OCI-LY1 (cell line): ENCODE measurements at regions not wholly inside any gene's neighbourhood (a gene's known extent, or its start where the extent isn't known, plus 50 kb on each side); places are given as distances from the start of the nearest gene placed in this dataset.

Experiments
- H2AFZ ChIP-seq: fragments of 200-600 bp; sonication (generic), shearing (Covaris generic); 2 replicates; pipeline ENCODE4 v1.6.0; 2014; ENCODE audit warnings: antibody characterized with exemption, mild to moderate bottlenecking, low read length
- H3F3A ChIP-seq: fragments of 200-600 bp; sonication (generic), shearing (Covaris generic); 2 replicates; pipeline ENCODE4 v1.6.0; 2014; ENCODE audit warnings: mild to moderate bottlenecking, antibody characterized with exemption, low read length, moderate library complexity; ENCODE audit not compliant: insufficient read depth
- H3K27ac ChIP-seq: fragments of 200-600 bp; sonication (generic); 2 replicates; pipeline ENCODE4 v1.5.1; 2014; ENCODE audit warnings: low read length, mixed run types, mild to moderate bottlenecking, low read depth; ENCODE audit not compliant: poor library complexity, severe bottlenecking
- H3K27me3 ChIP-seq: fragments of 200-600 bp; sonication (generic); 2 replicates; pipeline ENCODE4 v1.6.0; 2014; ENCODE audit warnings: antibody characterized with exemption, mild to moderate bottlenecking, low read length, moderate library complexity; ENCODE audit not compliant: insufficient read depth
- H3K36me3 ChIP-seq: fragments of 200-600 bp; sonication (generic); 2 replicates; pipeline ENCODE4 v1.6.1; 2014; ENCODE audit warnings: mild to moderate bottlenecking, antibody characterized with exemption, low read length, moderate library complexity, mixed read lengths; ENCODE audit not compliant: insufficient read depth
- H3K4me1 ChIP-seq: fragments of 200-600 bp; sonication (generic); 2 replicates; pipeline ENCODE4 v1.5.1; 2014; ENCODE audit warnings: mild to moderate bottlenecking, low read length, moderate library complexity; ENCODE audit not compliant: insufficient read depth, severe bottlenecking
- H3K4me2 ChIP-seq: fragments of 200-600 bp; sonication (generic), shearing (Covaris generic); 2 replicates; pipeline ENCODE4 v1.6.1; 2014; ENCODE audit warnings: low read length
- H3K4me3 ChIP-seq: fragments of 200-600 bp; sonication (generic); 2 replicates; pipeline ENCODE4 v1.5.1; 2014; ENCODE audit warnings: low read length, low read depth, mild to moderate bottlenecking, mixed read lengths; ENCODE audit not compliant: poor library complexity, severe bottlenecking
- H3K79me2 ChIP-seq: fragments of 200-600 bp; shearing (Covaris generic); 2 replicates; pipeline ENCODE4 v1.6.1; 2016; ENCODE audit warnings: mixed run types, low read length, mixed read lengths; ENCODE audit not compliant: insufficient read depth
- H3K9ac ChIP-seq: fragments of 200-600 bp; sonication (generic), shearing (Covaris generic); 2 replicates; pipeline ENCODE4 v1.6.1; 2014; ENCODE audit warnings: mild to moderate bottlenecking, low read length, mixed read lengths
- H3K9me2 ChIP-seq: fragments of 200-600 bp; sonication (generic), shearing (Covaris generic); 2 replicates; pipeline ENCODE4 v1.6.1; 2014; ENCODE audit warnings: low read depth, mild to moderate bottlenecking, low read length, mixed read lengths
- H3K9me3 ChIP-seq: fragments of 200-600 bp; shearing (Covaris generic); 2 replicates; pipeline ENCODE4 v1.6.1; 2014; ENCODE audit warnings: low read length, mixed read lengths
- H4K20me1 ChIP-seq: fragments of 200-600 bp; sonication (generic), shearing (Covaris generic); 2 replicates; pipeline ENCODE4 v1.6.0; 2016; ENCODE audit warnings: mild to moderate bottlenecking, low read length; ENCODE audit not compliant: insufficient read depth
- CTCF ChIP-seq: fragments of 200-600 bp; sonication (generic), shearing (Covaris generic); IDR thresholded peaks from 2 replicates; pipeline ENCODE4 v1.5.1; 2017; ENCODE audit warnings: mild to moderate bottlenecking, antibody characterized with exemption, low read length, moderate library complexity, mixed read lengths
- EZH2 ChIP-seq: fragments of 200-600 bp; sonication (generic), shearing (Covaris generic); IDR thresholded peaks from 2 replicates; pipeline ENCODE4 v1.8.0; 2017; ENCODE audit warnings: borderline replicate concordance, mixed run types, mild to moderate bottlenecking, antibody characterized with exemption, low read length, moderate library complexity, mixed read lengths

DNA sequence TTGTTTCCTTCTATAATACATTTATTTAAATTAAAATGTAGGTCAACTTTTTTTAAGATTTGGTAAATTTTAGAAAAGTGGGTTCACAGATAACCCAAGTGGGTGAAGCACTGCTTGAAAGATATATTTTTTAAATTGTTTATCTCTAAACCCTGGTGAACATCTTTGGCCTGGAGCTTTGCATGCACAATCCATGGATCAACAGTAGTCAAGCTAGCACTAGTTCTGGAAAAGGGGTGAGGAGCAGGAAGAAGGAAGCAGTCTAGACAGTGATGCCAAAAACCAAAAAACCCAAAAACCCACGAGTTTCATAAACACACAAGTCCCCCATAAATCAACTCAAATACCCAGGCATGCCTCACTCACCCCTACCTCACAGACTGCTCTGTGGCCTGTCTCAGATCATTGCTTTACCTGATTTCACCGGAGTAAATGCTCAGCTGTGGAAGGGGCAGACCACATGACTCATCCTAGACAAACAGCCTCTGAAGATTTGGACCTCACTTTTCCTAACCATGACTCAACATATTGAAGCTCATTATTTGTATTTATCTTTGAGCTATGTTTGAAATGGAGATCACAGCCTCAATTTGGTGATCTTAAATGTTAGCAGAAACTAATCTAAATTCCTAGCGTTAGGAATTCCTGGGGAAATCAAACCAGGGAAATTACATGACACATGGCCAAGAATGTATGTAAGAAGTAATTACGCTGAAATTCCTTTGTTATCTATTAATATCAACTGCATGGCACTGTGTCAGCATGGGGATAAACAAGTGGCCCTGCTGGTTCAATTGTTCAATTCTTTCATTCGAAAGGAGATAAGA is 149.6 kb downstream of the ZNF608 start:
- Histone ChIP-seq H4K20me1 (no peaks in the 10 kb centered on the region), H3K9me2 (no peaks in the 10 kb centered on the region), H3K36me3 (no peaks in the 10 kb centered on the region), H3K4me1 (peaks cover 48% of the 10 kb centered on the region), H3K79me2 (no peaks in the 10 kb centered on the region), H3K9ac (no peak overlapping the region), H3K4me3 (no peak overlapping the region), H3K27ac (no peak overlapping the region), H2AFZ (no peak overlapping the region), H3K27me3 (no peaks in the 10 kb centered on the region), H3K4me2 (no peak overlapping the region), H3F3A (no peaks in the 10 kb centered on the region), H3K9me3 (no peaks in the 10 kb centered on the region)
- TF ChIP-seq CTCF = no peak

DNA sequence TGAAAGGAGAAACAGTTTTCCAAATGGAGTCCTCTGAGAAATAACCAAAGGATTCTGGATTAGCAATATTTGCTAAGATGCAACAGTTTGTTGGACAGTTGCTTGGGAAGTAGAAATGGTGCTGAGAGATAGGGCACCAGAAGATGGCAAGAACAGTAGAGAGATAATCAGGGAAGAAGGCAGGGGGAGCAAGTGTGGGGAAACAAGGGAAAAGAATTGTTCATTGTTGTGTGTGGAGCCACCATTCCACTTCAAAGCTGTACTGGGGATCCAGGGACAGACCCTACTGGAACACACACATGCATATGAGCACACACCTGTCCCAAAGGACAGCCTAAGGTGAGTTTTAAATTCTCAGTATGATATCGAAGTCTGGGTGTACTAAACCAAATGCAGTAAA is 152.5 kb downstream of the ZNF608 start:
- Histone ChIP-seq H3K27me3 (no peaks in the 10 kb centered on the region), H3K4me2 (no peak overlapping the region), H3K9me3 (no peaks in the 10 kb centered on the region), H2AFZ (no peak overlapping the region), H3K4me3 (no peak overlapping the region), H3K9ac (no peak overlapping the region), H3K36me3 (no peaks in the 10 kb centered on the region), H3K9me2 (no peaks in the 10 kb centered on the region), H3K79me2 (no peaks in the 10 kb centered on the region), H3F3A (no peaks in the 10 kb centered on the region), H4K20me1 (no peaks in the 10 kb centered on the region), H3K4me1 (peaks cover 24% of the 10 kb centered on the region), H3K27ac (no peak overlapping the region)
- TF ChIP-seq EZH2 = no peak
- TF ChIP-seq CTCF = no peak

DNA sequence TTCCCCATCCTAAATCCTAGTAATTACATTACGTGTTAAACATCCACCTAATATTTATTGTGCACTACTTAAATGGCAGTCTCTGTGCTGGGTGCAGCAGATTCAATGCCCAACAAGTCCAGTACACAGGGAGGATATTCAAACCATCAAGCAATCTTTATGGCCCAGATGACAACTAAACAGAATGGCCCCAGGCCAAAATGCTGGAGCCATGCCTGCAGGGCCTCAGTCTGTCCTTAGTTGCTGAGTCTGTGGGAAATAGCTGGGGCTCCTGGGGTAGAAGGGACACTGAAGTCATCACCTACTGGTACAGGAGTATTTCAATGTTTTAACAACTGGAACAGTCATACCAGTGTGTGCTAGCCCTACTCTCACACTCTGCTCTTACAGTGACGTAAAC is 153.5 kb downstream of the ZNF608 start:
- Histone ChIP-seq H3K9me2 (no peaks in the 10 kb centered on the region), H3K27ac (no peak overlapping the region), H3K9me3 (no peaks in the 10 kb centered on the region), H2AFZ (no peak overlapping the region), H4K20me1 (no peaks in the 10 kb centered on the region), H3K4me2 (no peak overlapping the region), H3K36me3 (no peaks in the 10 kb centered on the region), H3F3A (no peaks in the 10 kb centered on the region), H3K9ac (no peak overlapping the region), H3K27me3 (no peaks in the 10 kb centered on the region), H3K4me1 (peaks cover 13% of the 10 kb centered on the region), H3K79me2 (no peaks in the 10 kb centered on the region), H3K4me3 (no peak overlapping the region)
- no peak for TF ChIP-seq CTCF
- no peak for TF ChIP-seq EZH2
